Keratinocyte (primary cell): ENCODE measurements at regions not wholly inside any gene's neighbourhood (a gene's known extent, or its start where the extent isn't known, plus 50 kb on each side); places are given as distances from the start of the nearest gene placed in this dataset.
"Not testable (repeated sequence)": the region's sequence is repeated elsewhere in the genome, so short reads cannot be mapped to it uniquely, and the experiment has no call there.

Experiments used
- DNase-seq: peaks from one replicate; pipeline ENCODE4 v3.0.0-alpha.2; 2011; ENCODE audit warnings: low read depth, missing footprints, low spot score
- FAIRE-seq: peaks from 2 replicates; lab custom pipeline; 2011; peaks lifted over from hg19 to GRCh38; lab: Jason Lieb, UNC
- H2AFZ ChIP-seq: 2 replicates; pipeline ENCODE4 v1.6.0; 2012; ENCODE audit warnings: low read length, control low read depth, inconsistent platforms; ENCODE audit not compliant: control insufficient read depth
- H3K27ac ChIP-seq: 2 replicates; pipeline ENCODE4 v1.5.1; 2011; ENCODE audit warnings: low read length; ENCODE audit not compliant: control insufficient read depth, insufficient read depth
- H3K27me3 ChIP-seq: 3 replicates; pipeline ENCODE4 v1.6.0; 2011; ENCODE audit warnings: low read length; ENCODE audit not compliant: control insufficient read depth, insufficient read depth; ENCODE audit errors: extremely low read depth
- H3K36me3 ChIP-seq, 2 experiments: 2 replicates in 1 of 2; 3 replicates in 1 of 2; pipeline ENCODE4 v1.5.1; 2011; ENCODE audit warnings: low read length in 2 of 2, mild to moderate bottlenecking in 1 of 2; ENCODE audit not compliant: control insufficient read depth in 2 of 2, insufficient read depth in 2 of 2; ENCODE audit errors: extremely low read depth in 1 of 2
- H3K4me1 ChIP-seq: 3 replicates; pipeline ENCODE4 v1.5.1; 2011; ENCODE audit warnings: low read length; ENCODE audit not compliant: control insufficient read depth, insufficient read depth; ENCODE audit errors: extremely low read depth
- H3K4me2 ChIP-seq: 3 replicates; pipeline ENCODE4 v1.6.0; 2011; ENCODE audit warnings: low read depth, low read length; ENCODE audit not compliant: control insufficient read depth, insufficient read depth; ENCODE audit errors: extremely low read depth
- H3K4me3 ChIP-seq, 3 experiments: fragments of 200-600 bp in 1 of 3; sonication (generic) in 1 of 3; 2 replicates in 2 of 3; 3 replicates in 1 of 3; pipeline ENCODE4 v1.5.1; 2011 to 2016; ENCODE audit warnings: low read length in 3 of 3, mild to moderate bottlenecking in 3 of 3, control low read depth in 2 of 3, inconsistent platforms in 1 of 3, low read depth in 1 of 3, mixed read lengths in 1 of 3, mixed run types in 1 of 3, moderate library complexity in 1 of 3; ENCODE audit not compliant: control insufficient read depth in 2 of 3, insufficient read depth in 2 of 3; ENCODE audit errors: extremely low read depth in 1 of 3
- H3K79me2 ChIP-seq: 2 replicates; pipeline ENCODE4 v1.6.0; 2012; ENCODE audit warnings: low read length; ENCODE audit not compliant: control insufficient read depth, insufficient read depth
- H3K9ac ChIP-seq: 3 replicates; pipeline ENCODE4 v1.6.0; 2011; ENCODE audit warnings: low read length; ENCODE audit not compliant: control insufficient read depth, insufficient read depth; ENCODE audit errors: extremely low read depth
- H3K9me1 ChIP-seq: 3 replicates; pipeline ENCODE4 v1.6.0; 2011; ENCODE audit warnings: low read length; ENCODE audit not compliant: control insufficient read depth, insufficient read depth; ENCODE audit errors: extremely low read depth
- H3K9me3 ChIP-seq: 2 replicates; pipeline ENCODE4 v1.5.1; 2012; ENCODE audit warnings: low read depth, low read length; ENCODE audit not compliant: control insufficient read depth
- H4K20me1 ChIP-seq: 3 replicates; pipeline ENCODE4 v1.6.0; 2011; ENCODE audit warnings: low read length; ENCODE audit not compliant: control insufficient read depth, insufficient read depth; ENCODE audit errors: extremely low read depth
- CTCF ChIP-seq, 3 experiments: IDR thresholded peaks in 1 of 3; conservative IDR thresholded peaks in 1 of 3; optimal IDR thresholded peaks in 1 of 3; 2 replicates in 2 of 3; 3 replicates in 1 of 3; pipeline versions ENCODE3 to v1.5.1; 2011; ENCODE audit warnings: low read length in 3 of 3, mild to moderate bottlenecking in 3 of 3, moderate library complexity in 2 of 3, control low read depth in 1 of 3, inconsistent platforms in 1 of 3; ENCODE audit not compliant: insufficient read depth in 2 of 3; ENCODE audit errors: extremely low read depth in 1 of 3
- EZH2 ChIP-seq: IDR thresholded peaks from one replicate; pipeline ENCODE4 v1.6.1; 2012; ENCODE audit warnings: inconsistent platforms, mild to moderate bottlenecking, low read length, moderate library complexity
- dilution Hi-C: fragments of 300-500 bp; cut with MboI; formaldehyde crosslinking; loops from one replicate; pipeline ENCODE4 v1.7.0; 2020; ENCODE audit warnings: low sequenced_read_pairs; ENCODE audit not compliant: extremely low pct_ligation_motif_present

GRCh38 chrX:51155566-51155965 is 177.1 kb upstream of the NUDT10 start:
- Histone ChIP-seq H3K4me3 (no peak overlapping the region), H3K4me2 (no peak overlapping the region), H3K9me3 (no peaks in the 10 kb centered on the region), H3K27me3 (no peaks in the 10 kb centered on the region), H3K27ac (no peak overlapping the region), H3K79me2 (no peaks in the 10 kb centered on the region), H3K4me1 (no peaks in the 10 kb centered on the region), H4K20me1 (no peaks in the 10 kb centered on the region), H3K9ac (no peak overlapping the region), H2AFZ (no peak overlapping the region), H3K9me1 (no peaks in the 10 kb centered on the region), H3K36me3 (no peaks in the 10 kb centered on the region)
- no peak for FAIRE-seq
- no peak for TF ChIP-seq CTCF (optimal IDR thresholded peaks at IDR 0.05 in 1 of 3, IDR thresholded peaks at IDR 0.05 in 1 of 3, conservative IDR thresholded peaks at IDR 0.05 in 1 of 3; ENCODE audit: extremely low read depth in 1 of 3, insufficient read depth in 2 of 3, low read length in 3 of 3)
- no peak for TF ChIP-seq EZH2
- DNase-seq, result no peak
- dilution Hi-C loops, result no loop called here

GRCh38 chrX:51158231-51158630 is 174.4 kb upstream of the NUDT10 start:
- no peak overlapping the region for H3K27ac ChIP-seq
- TF ChIP-seq EZH2 (no peak), CTCF (optimal IDR thresholded peaks at IDR 0.05 in 1 of 3, IDR thresholded peaks at IDR 0.05 in 1 of 3, conservative IDR thresholded peaks at IDR 0.05 in 1 of 3; ENCODE audit: extremely low read depth in 1 of 3, insufficient read depth in 2 of 3, low read length in 3 of 3) (no peak)
- no peaks in the 10 kb centered on the region for H3K9me3 ChIP-seq
- FAIRE-seq, result no peak
- H4K20me1 ChIP-seq, result no peaks in the 10 kb centered on the region
- H3K79me2 ChIP-seq, result no peaks in the 10 kb centered on the region
- H3K27me3 ChIP-seq, result no peaks in the 10 kb centered on the region
- H3K4me2 ChIP-seq, result no peak overlapping the region
- H3K4me3 ChIP-seq, result no peak overlapping the region
- no peaks in the 10 kb centered on the region for H3K4me1 ChIP-seq
- H3K36me3 ChIP-seq, result no peaks in the 10 kb centered on the region
- no peak overlapping the region for H3K9ac ChIP-seq
- dilution Hi-C loops, result no loop called here
- DNase-seq, result no peak
- no peak overlapping the region for H2AFZ ChIP-seq
- no peaks in the 10 kb centered on the region for H3K9me1 ChIP-seq

- H3K4me2 ChIP-seq, H2AFZ ChIP-seq, H3K27me3 ChIP-seq, H3K9me3 ChIP-seq, FAIRE-seq, dilution Hi-C loops, H3K4me1 ChIP-seq, H3K79me2 ChIP-seq, H4K20me1 ChIP-seq, H3K27ac ChIP-seq, H3K36me3 ChIP-seq, DNase-seq, H3K9ac ChIP-seq, H3K4me3 ChIP-seq, H3K9me1 ChIP-seq: not testable (repeated sequence)
Observed at GRCh38 chrX:51159378-51159777, 173.2 kb upstream of the NUDT10 start.
